GM18867 (cell line): ENCODE measurements at regions not wholly inside any gene's neighbourhood (a gene's known extent, or its start where the extent isn't known, plus 50 kb on each side); places are given as distances from the start of the nearest gene placed in this dataset.
"Not testable (repeated sequence)": the region's sequence is repeated elsewhere in the genome, so short reads cannot be mapped to it uniquely, and the experiment has no call there.

ENCODE experiments used
- ATAC-seq: cut with Tn5 transposase; IDR thresholded peaks from one replicate; pipeline ENCODE4 v1.9.1; 2021; ENCODE audit warnings: mild to moderate bottlenecking, moderate library complexity; ENCODE audit not compliant: unreplicated experiment

DNA sequence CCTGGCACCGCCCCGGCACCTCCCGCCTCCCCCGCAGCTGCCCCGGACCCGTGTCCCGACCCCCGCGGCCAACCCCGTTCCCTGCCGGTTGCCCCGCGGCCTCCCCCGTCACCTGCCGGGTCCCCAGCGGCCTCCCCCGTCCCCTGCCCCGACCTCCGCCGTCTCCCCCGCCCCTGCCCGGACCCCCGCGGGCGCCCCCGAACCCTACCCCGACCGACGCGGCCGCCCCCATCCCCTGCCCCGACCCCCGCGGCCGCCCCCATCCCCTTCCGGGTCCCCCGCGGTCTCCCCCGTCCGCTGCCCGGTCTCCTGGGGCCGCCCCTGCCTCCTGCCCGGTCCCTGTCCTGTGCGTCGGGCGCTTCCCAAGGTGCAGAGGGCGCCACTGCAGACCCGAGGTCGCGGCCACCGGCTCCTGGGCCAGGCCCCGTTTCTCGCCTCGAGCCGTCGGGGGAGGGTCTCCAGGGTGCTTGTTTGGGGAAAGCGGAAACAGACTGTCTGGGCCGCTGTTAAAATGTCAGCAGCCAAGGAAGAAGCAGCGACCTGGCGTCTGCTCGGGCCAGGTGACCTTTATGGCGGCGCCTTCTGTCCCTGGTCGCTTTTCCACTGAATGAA lies 51.6 kb upstream of the APOD start:
- not testable (repeated sequence) for ATAC-seq

DNA sequence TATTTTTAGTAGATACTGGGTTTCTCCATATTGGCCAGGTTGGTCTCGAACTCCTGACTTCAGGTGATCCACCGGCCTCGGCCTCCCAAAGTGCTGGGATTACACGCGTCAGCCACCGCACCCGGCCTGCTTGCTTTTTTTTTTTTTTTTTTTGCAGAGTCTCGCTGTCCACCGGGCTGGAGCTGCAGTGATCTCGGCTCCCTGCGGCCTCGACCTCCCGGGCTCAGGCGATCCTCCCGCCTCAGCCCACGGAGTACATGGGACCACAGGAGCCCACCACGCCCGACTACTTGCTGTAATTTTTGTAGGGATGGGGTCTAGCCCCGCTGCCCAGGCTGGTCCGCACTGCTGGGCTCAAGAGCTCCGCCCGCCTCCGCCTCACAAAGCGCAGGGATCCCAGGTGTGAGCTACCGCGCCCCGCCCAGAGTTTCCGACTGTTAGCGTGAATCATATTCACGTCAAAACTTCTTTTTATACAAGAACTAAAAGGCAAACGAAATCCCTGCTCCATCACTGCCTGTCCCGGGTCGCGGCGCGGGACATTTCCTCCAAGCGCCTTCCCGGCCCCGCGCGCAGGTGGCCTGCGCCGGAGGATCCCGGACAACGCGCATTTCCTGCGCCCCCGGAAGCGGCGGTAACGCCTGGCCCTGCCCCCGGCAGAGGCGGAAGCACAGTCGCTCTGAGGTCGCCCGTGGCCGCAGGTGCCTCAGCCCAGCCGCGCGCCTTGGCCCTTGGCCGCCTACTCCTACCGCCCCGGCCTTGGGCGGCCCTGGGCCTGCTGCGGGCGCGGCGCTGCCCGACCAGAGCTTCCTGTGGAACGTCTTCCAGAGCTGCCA lies 50.9 kb upstream of the APOD start:
- ATAC-seq: peak; percentile 90
